ENCODE measurements at regions not wholly inside any gene's neighbourhood (a gene's known extent, or its start where the extent isn't known, plus 50 kb on each side); places are given as distances from the start of the nearest gene placed in this dataset.

- TF ChIP-seq CTCF (IDR thresholded peaks at IDR 0.05; ENCODE audit: low read depth, low read length, poor library complexity, severe bottlenecking) (no peak), EZH2phosphoT487 (IDR thresholded peaks at IDR 0.05; ENCODE audit: borderline replicate concordance, low read length) (no peak)
Observed at GRCh38 chr6:85113934-85114580, 335.8 kb upstream of the NT5E start.

Measured in DOHH2 (cell line).